GM23338 (cell line): ENCODE measurements at regions not wholly inside any gene's neighbourhood (a gene's known extent, or its start where the extent isn't known, plus 50 kb on each side); places are given as distances from the start of the nearest gene placed in this dataset.

ENCODE experiments used
- ATAC-seq: fragments of 200-7000 bp; cut with Tn5 transposase; 3 replicates; pipeline ENCODE4 v1.9.1; 2020
- DNase-seq: peaks from one replicate; pipeline ENCODE4 v3.0.0-alpha.2; 2015; ENCODE audit warnings: low spot score
- H2AFZ ChIP-seq: fragments of 200-600 bp; sonication (generic); 2 replicates; pipeline ENCODE4 v1.8.0; 2016; ENCODE audit warnings: antibody characterized with exemption, mild to moderate bottlenecking, moderate library complexity
- H3F3A ChIP-seq: fragments of 200-600 bp; sonication (generic); replicated peaks from 2 replicates; pipeline ENCODE4 v1.8.0; 2017; ENCODE audit warnings: antibody characterized with exemption, mixed run types, low read depth
- H3K27ac ChIP-seq: fragments of 200-600 bp; sonication (generic); 2 replicates; pipeline ENCODE4 v1.6.1; 2016; ENCODE audit warnings: low read depth
- H3K27me3 ChIP-seq: fragments of 200-600 bp; sonication (generic); 2 replicates; pipeline ENCODE4 v1.8.0; 2016; ENCODE audit warnings: mild to moderate bottlenecking, mixed run types, moderate library complexity; ENCODE audit not compliant: insufficient read depth
- H3K36me3 ChIP-seq: fragments of 200-600 bp; sonication (generic); 2 replicates; pipeline ENCODE4 v1.8.0; 2016; ENCODE audit warnings: mild to moderate bottlenecking; ENCODE audit not compliant: insufficient read depth
- H3K4me1 ChIP-seq: fragments of 200-600 bp; sonication (generic); 2 replicates; pipeline ENCODE4 v1.8.0; 2016; ENCODE audit warnings: mild to moderate bottlenecking, moderate library complexity; ENCODE audit not compliant: insufficient read depth
- H3K4me2 ChIP-seq: fragments of 200-600 bp; sonication (generic); 2 replicates; pipeline ENCODE4 v1.7.1; 2017; ENCODE audit warnings: mixed run types
- H3K4me3 ChIP-seq: fragments of 200-600 bp; sonication (generic); 2 replicates; pipeline ENCODE4 v1.6.1; 2016; ENCODE audit warnings: mixed run types
- H3K79me2 ChIP-seq: fragments of 200-600 bp; sonication (generic); replicated peaks from 2 replicates; pipeline ENCODE4 v1.8.0; 2017; ENCODE audit warnings: mild to moderate bottlenecking; ENCODE audit not compliant: insufficient read depth
- H3K9me2 ChIP-seq: fragments of 200-600 bp; sonication (generic); 2 replicates; pipeline ENCODE4 v1.8.0; 2017; ENCODE audit not compliant: insufficient read depth
- H4K20me1 ChIP-seq: fragments of 200-600 bp; sonication (generic); replicated peaks from 2 replicates; pipeline ENCODE4 v1.8.0; 2017; ENCODE audit warnings: mild to moderate bottlenecking; ENCODE audit not compliant: insufficient read depth
- H3K27ac Mint-ChIP-seq: 2 replicates; pipeline ENCODE4 v1.8.0; 2020; ENCODE audit warnings: inconsistent platforms, mild to moderate bottlenecking, moderate library complexity, mixed read lengths
- H3K27me3 Mint-ChIP-seq: 3 replicates; pipeline ENCODE4 v1.8.0; 2022; ENCODE audit warnings: low read depth, mild to moderate bottlenecking, moderate library complexity, mixed read lengths, inconsistent platforms; ENCODE audit not compliant: insufficient read depth, poor library complexity
- H3K36me3 Mint-ChIP-seq: 3 replicates; pipeline ENCODE4 v1.8.0; 2021; ENCODE audit warnings: low read depth, mild to moderate bottlenecking, inconsistent platforms, moderate library complexity, mixed read lengths
- H3K4me1 Mint-ChIP-seq: 3 replicates; pipeline ENCODE4 v1.8.0; 2020; ENCODE audit warnings: mild to moderate bottlenecking, inconsistent platforms, mixed read lengths
- H3K4me3 Mint-ChIP-seq: 3 replicates; pipeline ENCODE4 v1.8.0; 2021; ENCODE audit warnings: moderate library complexity, mild to moderate bottlenecking, inconsistent platforms, mixed read lengths
- H3K9me3 Mint-ChIP-seq: 3 replicates; pipeline ENCODE4 v1.8.0; 2020; ENCODE audit warnings: moderate library complexity, mild to moderate bottlenecking, inconsistent platforms, mixed read lengths
- CREB1 ChIP-seq: fragments of 250-450 bp; sonication (Bioruptor Pico); IDR thresholded peaks from 2 replicates; pipeline ENCODE4 v1.5.0; 2020; ENCODE audit warnings: low read depth, mild to moderate bottlenecking, moderate library complexity
- EZH2 ChIP-seq: fragments of 200-600 bp; sonication (generic); IDR thresholded peaks from one replicate; pipeline ENCODE4 v1.8.0; 2017; ENCODE audit warnings: antibody characterized with exemption, mild to moderate bottlenecking, low read depth; ENCODE audit not compliant: unreplicated experiment
- EZH2phosphoT487 ChIP-seq: fragments of 200-600 bp; sonication (generic); IDR thresholded peaks from one replicate; pipeline ENCODE4 v1.8.1; 2018; ENCODE audit warnings: antibody characterized with exemption; ENCODE audit not compliant: unreplicated experiment
- JUNB ChIP-seq: IDR thresholded peaks from one replicate; pipeline ENCODE4 v1.6.1; 2016; ENCODE audit warnings: antibody characterized with exemption; ENCODE audit not compliant: unreplicated experiment
- NANOG ChIP-seq: IDR thresholded peaks from 2 replicates; pipeline ENCODE4 v1.6.1; 2016; ENCODE audit warnings: antibody characterized with exemption, borderline replicate concordance
- POLR2AphosphoS5 ChIP-seq: IDR thresholded peaks from 2 replicates; pipeline ENCODE4 v1.6.1; 2016; ENCODE audit warnings: antibody characterized with exemption, low read depth
- STAT1 ChIP-seq: IDR thresholded peaks from one replicate; pipeline ENCODE4 v1.6.1; 2016; ENCODE audit warnings: antibody characterized with exemption; ENCODE audit not compliant: unreplicated experiment
- ZNF114 ChIP-seq: fragments of 250-450 bp; sonication (Bioruptor Pico); IDR thresholded peaks from 2 replicates; pipeline ENCODE4 v1.5.0; 2020; ENCODE audit warnings: mild to moderate bottlenecking, moderate library complexity
- ZNF331 ChIP-seq: fragments of 250-450 bp; sonication (Bioruptor Pico); IDR thresholded peaks from 2 replicates; pipeline ENCODE4 v1.5.0; 2020; ENCODE audit warnings: low read depth, mild to moderate bottlenecking, moderate library complexity
- TF ChIP-seq, protein P1 (sequence below): IDR thresholded peaks from one replicate; pipeline ENCODE4 v1.6.1; 2018; ENCODE audit warnings: antibody characterized with exemption; ENCODE audit not compliant: unreplicated experiment
- TF ChIP-seq, protein P2 (sequence below): IDR thresholded peaks from 2 replicates; pipeline ENCODE4 v1.6.1; 2016; ENCODE audit warnings: antibody characterized with exemption
- TF ChIP-seq, protein P3 (sequence below): fragments of 250-450 bp; sonication (Bioruptor Pico); IDR thresholded peaks from 2 replicates; pipeline ENCODE4 v1.5.0; 2020; ENCODE audit warnings: mild to moderate bottlenecking, moderate library complexity
- TF ChIP-seq, protein P4 (sequence below), 2 experiments: fragments of 200-600 bp in 1 of 2; sonication (generic) in 1 of 2; conservative IDR thresholded peaks; 2 replicates each; pipeline versions ENCODE4 v1.5.1 to v1.6.1; 2016 to 2017; ENCODE audit warnings: antibody characterized with exemption in 2 of 2, low read depth in 2 of 2, mild to moderate bottlenecking in 2 of 2, moderate library complexity in 1 of 2

DNA sequence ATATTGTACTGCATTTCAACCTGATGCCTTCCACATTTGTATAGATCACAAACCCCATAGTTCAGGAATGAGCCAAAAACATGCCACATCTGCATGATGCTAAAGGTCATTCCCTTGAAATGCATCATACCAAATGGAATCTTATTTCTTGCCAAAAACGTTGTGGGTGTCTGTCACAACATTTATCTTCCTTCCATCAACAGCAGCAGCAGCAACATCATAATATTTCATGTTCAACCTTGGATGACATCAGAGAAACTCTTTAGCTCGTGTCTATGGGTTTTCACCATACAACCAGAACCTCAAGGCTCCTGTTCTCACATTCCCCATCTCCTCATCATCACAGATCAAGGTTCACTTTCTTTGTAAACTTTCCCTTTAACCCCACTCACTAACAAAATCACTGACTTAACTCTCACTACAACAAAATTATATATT lies 221.3 kb upstream of the CTAGE1 start:
- Histone ChIP-seq H3K79me2 (no peaks in the 10 kb centered on the region), H3K27me3 (no peaks in the 10 kb centered on the region), H3K9me2 (no peaks in the 10 kb centered on the region; the same call in none of the 2 replicates), H3K4me2 (no peak overlapping the region), H2AFZ (no peak overlapping the region), H3K27ac (no peak overlapping the region), H4K20me1 (no peaks in the 10 kb centered on the region), H3K4me3 (no peak overlapping the region), H3F3A (no peaks in the 10 kb centered on the region), H3K36me3 (no peaks in the 10 kb centered on the region), H3K4me1 (no peaks in the 10 kb centered on the region)
- DNase-seq (no peak), ATAC-seq (no peak)
- Mint-ChIP-seq H3K4me1 (no peaks in the 10 kb centered on the region), H3K27ac (no peak overlapping the region), H3K27me3 (no peaks in the 10 kb centered on the region), H3K9me3 (peaks cover 3% of the 10 kb centered on the region; the same call in 2 of the 3 replicates), H3K36me3 (no peaks in the 10 kb centered on the region), H3K4me3 (no peak overlapping the region)
- TF ChIP-seq, protein P1, sequence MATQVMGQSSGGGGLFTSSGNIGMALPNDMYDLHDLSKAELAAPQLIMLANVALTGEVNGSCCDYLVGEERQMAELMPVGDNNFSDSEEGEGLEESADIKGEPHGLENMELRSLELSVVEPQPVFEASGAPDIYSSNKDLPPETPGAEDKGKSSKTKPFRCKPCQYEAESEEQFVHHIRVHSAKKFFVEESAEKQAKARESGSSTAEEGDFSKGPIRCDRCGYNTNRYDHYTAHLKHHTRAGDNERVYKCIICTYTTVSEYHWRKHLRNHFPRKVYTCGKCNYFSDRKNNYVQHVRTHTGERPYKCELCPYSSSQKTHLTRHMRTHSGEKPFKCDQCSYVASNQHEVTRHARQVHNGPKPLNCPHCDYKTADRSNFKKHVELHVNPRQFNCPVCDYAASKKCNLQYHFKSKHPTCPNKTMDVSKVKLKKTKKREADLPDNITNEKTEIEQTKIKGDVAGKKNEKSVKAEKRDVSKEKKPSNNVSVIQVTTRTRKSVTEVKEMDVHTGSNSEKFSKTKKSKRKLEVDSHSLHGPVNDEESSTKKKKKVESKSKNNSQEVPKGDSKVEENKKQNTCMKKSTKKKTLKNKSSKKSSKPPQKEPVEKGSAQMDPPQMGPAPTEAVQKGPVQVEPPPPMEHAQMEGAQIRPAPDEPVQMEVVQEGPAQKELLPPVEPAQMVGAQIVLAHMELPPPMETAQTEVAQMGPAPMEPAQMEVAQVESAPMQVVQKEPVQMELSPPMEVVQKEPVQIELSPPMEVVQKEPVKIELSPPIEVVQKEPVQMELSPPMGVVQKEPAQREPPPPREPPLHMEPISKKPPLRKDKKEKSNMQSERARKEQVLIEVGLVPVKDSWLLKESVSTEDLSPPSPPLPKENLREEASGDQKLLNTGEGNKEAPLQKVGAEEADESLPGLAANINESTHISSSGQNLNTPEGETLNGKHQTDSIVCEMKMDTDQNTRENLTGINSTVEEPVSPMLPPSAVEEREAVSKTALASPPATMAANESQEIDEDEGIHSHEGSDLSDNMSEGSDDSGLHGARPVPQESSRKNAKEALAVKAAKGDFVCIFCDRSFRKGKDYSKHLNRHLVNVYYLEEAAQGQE, result no peak
- TF ChIP-seq ZNF114 (no peak), EZH2 (no peak), EZH2phosphoT487 (no peak), ZNF331 (CRISPR knock-in tag) (no peak), STAT1 (no peak), JUNB (no peak), NANOG (no peak), POLR2AphosphoS5 (no peak), CREB1 (CRISPR knock-in tag) (no peak)
- TF ChIP-seq, protein P2, sequence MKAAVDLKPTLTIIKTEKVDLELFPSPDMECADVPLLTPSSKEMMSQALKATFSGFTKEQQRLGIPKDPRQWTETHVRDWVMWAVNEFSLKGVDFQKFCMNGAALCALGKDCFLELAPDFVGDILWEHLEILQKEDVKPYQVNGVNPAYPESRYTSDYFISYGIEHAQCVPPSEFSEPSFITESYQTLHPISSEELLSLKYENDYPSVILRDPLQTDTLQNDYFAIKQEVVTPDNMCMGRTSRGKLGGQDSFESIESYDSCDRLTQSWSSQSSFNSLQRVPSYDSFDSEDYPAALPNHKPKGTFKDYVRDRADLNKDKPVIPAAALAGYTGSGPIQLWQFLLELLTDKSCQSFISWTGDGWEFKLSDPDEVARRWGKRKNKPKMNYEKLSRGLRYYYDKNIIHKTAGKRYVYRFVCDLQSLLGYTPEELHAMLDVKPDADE, result no peak
- TF ChIP-seq, protein P3, sequence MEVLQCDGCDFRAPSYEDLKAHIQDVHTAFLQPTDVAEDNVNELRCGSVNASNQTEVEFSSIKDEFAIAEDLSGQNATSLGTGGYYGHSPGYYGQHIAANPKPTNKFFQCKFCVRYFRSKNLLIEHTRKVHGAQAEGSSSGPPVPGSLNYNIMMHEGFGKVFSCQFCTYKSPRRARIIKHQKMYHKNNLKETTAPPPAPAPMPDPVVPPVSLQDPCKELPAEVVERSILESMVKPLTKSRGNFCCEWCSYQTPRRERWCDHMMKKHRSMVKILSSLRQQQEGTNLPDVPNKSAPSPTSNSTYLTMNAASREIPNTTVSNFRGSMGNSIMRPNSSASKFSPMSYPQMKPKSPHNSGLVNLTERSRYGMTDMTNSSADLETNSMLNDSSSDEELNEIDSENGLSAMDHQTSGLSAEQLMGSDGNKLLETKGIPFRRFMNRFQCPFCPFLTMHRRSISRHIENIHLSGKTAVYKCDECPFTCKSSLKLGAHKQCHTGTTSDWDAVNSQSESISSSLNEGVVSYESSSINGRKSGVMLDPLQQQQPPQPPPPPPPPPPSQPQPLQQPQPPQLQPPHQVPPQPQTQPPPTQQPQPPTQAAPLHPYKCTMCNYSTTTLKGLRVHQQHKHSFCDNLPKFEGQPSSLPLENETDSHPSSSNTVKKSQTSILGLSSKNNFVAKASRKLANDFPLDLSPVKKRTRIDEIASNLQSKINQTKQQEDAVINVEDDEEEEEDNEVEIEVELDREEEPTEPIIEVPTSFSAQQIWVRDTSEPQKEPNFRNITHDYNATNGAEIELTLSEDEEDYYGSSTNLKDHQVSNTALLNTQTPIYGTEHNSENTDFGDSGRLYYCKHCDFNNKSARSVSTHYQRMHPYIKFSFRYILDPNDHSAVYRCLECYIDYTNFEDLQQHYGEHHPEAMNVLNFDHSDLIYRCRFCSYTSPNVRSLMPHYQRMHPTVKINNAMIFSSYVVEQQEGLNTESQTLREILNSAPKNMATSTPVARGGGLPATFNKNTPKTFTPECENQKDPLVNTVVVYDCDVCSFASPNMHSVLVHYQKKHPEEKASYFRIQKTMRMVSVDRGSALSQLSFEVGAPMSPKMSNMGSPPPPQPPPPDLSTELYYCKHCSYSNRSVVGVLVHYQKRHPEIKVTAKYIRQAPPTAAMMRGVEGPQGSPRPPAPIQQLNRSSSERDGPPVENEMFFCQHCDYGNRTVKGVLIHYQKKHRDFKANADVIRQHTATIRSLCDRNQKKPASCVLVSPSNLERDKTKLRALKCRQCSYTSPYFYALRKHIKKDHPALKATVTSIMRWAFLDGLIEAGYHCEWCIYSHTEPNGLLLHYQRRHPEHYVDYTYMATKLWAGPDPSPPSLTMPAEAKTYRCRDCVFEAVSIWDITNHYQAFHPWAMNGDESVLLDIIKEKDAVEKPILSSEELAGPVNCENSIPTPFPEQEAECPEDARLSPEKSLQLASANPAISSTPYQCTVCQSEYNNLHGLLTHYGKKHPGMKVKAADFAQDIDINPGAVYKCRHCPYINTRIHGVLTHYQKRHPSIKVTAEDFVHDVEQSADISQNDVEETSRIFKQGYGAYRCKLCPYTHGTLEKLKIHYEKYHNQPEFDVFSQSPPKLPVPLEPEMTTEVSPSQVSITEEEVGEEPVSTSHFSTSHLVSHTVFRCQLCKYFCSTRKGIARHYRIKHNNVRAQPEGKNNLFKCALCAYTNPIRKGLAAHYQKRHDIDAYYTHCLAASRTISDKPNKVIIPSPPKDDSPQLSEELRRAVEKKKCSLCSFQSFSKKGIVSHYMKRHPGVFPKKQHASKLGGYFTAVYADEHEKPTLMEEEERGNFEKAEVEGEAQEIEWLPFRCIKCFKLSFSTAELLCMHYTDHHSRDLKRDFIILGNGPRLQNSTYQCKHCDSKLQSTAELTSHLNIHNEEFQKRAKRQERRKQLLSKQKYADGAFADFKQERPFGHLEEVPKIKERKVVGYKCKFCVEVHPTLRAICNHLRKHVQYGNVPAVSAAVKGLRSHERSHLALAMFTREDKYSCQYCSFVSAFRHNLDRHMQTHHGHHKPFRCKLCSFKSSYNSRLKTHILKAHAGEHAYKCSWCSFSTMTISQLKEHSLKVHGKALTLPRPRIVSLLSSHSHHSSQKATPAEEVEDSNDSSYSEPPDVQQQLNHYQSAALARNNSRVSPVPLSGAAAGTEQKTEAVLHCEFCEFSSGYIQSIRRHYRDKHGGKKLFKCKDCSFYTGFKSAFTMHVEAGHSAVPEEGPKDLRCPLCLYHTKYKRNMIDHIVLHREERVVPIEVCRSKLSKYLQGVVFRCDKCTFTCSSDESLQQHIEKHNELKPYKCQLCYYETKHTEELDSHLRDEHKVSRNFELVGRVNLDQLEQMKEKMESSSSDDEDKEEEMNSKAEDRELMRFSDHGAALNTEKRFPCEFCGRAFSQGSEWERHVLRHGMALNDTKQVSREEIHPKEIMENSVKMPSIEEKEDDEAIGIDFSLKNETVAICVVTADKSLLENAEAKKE (CRISPR knock-in tag), result no peak
- TF ChIP-seq, protein P4, sequence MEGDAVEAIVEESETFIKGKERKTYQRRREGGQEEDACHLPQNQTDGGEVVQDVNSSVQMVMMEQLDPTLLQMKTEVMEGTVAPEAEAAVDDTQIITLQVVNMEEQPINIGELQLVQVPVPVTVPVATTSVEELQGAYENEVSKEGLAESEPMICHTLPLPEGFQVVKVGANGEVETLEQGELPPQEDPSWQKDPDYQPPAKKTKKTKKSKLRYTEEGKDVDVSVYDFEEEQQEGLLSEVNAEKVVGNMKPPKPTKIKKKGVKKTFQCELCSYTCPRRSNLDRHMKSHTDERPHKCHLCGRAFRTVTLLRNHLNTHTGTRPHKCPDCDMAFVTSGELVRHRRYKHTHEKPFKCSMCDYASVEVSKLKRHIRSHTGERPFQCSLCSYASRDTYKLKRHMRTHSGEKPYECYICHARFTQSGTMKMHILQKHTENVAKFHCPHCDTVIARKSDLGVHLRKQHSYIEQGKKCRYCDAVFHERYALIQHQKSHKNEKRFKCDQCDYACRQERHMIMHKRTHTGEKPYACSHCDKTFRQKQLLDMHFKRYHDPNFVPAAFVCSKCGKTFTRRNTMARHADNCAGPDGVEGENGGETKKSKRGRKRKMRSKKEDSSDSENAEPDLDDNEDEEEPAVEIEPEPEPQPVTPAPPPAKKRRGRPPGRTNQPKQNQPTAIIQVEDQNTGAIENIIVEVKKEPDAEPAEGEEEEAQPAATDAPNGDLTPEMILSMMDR (conservative IDR thresholded peaks at IDR 0.05; ENCODE audit: low read depth in 2 of 2), result no peak
